ENCODE measurements at regions not wholly inside any gene's neighbourhood (a gene's known extent, or its start where the extent isn't known, plus 50 kb on each side); places are given as distances from the start of the nearest gene placed in this dataset.

DNA sequence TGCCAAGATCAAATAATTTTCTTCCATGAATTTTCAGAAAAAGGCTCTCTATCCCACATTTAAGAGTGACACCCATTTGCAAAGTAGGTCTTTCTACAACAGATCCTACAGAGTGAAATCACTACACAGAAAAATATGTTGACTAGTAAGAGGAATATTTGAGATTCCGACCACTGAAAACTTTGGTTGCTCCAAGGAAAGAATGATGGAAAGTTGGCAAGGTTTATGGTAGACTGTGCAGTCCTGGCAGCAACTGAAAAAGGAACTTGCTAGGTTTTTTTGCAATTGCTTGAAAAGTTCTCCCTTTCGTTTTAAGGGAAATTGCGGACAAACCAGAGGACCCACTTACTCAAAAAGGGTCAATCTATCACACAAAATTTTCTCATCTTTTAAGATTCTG, 83.1 kb upstream of the TSPAN8 start:
- TF ChIP-seq, protein P1, sequence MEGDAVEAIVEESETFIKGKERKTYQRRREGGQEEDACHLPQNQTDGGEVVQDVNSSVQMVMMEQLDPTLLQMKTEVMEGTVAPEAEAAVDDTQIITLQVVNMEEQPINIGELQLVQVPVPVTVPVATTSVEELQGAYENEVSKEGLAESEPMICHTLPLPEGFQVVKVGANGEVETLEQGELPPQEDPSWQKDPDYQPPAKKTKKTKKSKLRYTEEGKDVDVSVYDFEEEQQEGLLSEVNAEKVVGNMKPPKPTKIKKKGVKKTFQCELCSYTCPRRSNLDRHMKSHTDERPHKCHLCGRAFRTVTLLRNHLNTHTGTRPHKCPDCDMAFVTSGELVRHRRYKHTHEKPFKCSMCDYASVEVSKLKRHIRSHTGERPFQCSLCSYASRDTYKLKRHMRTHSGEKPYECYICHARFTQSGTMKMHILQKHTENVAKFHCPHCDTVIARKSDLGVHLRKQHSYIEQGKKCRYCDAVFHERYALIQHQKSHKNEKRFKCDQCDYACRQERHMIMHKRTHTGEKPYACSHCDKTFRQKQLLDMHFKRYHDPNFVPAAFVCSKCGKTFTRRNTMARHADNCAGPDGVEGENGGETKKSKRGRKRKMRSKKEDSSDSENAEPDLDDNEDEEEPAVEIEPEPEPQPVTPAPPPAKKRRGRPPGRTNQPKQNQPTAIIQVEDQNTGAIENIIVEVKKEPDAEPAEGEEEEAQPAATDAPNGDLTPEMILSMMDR (conservative IDR thresholded peaks at IDR 0.05; ENCODE audit: low read depth, low read length) = no peak
- TF ChIP-seq MAZ (IDR thresholded peaks at IDR 0.05; ENCODE audit: borderline replicate concordance, low read depth, low read length) (no peak), POLR2A (IDR thresholded peaks at IDR 0.05; ENCODE audit: low read depth, low read length) (no peak), RAD21 (IDR thresholded peaks at IDR 0.05; ENCODE audit: low read length) (no peak), MAFK (IDR thresholded peaks at IDR 0.05; ENCODE audit: low read depth, low read length) (no peak), RFX5 (IDR thresholded peaks at IDR 0.05; ENCODE audit: low read depth, low read length) (no peak), CHD1 (IDR thresholded peaks at IDR 0.05; ENCODE audit: low read depth, low read length) (no peak), CEBPB (IDR thresholded peaks at IDR 0.05; ENCODE audit: low read depth, low read length) (no peak), SMC3 (IDR thresholded peaks at IDR 0.05; ENCODE audit: low read depth, low read length) (no peak), RCOR1 (IDR thresholded peaks at IDR 0.05; ENCODE audit: insufficient replicate concordance, low read length) (no peak)
- TF ChIP-seq, protein P2, sequence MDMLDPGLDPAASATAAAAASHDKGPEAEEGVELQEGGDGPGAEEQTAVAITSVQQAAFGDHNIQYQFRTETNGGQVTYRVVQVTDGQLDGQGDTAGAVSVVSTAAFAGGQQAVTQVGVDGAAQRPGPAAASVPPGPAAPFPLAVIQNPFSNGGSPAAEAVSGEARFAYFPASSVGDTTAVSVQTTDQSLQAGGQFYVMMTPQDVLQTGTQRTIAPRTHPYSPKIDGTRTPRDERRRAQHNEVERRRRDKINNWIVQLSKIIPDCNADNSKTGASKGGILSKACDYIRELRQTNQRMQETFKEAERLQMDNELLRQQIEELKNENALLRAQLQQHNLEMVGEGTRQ (IDR thresholded peaks at IDR 0.05; ENCODE audit: low read depth, low read length) = no peak

Measured in IMR-90 (cell line).